ENCODE measurements at regions not wholly inside any gene's neighbourhood (a gene's known extent, or its start where the extent isn't known, plus 50 kb on each side); places are given as distances from the start of the nearest gene placed in this dataset.

- no TSS peak for BruUV-seq (replicated peaks)
- no peak for TF ChIP-seq EZH2phosphoT487 (IDR thresholded peaks at IDR 0.05; ENCODE audit: borderline replicate concordance, low read length)
- TF ChIP-seq EZH2 (IDR thresholded peaks at IDR 0.05; ENCODE audit: low read length, unreplicated experiment) = no peak
- no peak for TF ChIP-seq CTCF (conservative IDR thresholded peaks at IDR 0.05; ENCODE audit: low read depth, low read length)
- no peaks in the 10 kb centered on the region for H4K20me1 ChIP-seq (ENCODE audit: low read length)
- H2AFZ ChIP-seq (ENCODE audit: low read length) = no peak overlapping the region
- POLR2A ChIA-PET (ENCODE audit: unreplicated experiment) = no interaction called here
- H3K27ac ChIP-seq (ENCODE audit: low read length) = no peak overlapping the region
- DNase-seq = no peak
- intact Hi-C loops (cut with micrococcal nuclease) = no loop called here
- H3K36me3 ChIP-seq (ENCODE audit: low read depth, low read length) = no peaks in the 10 kb centered on the region
- peaks cover 12% of the 10 kb centered on the region; the same call in 1 of the 2 replicates for H3K27me3 ChIP-seq (ENCODE audit: low read length)
- no peak overlapping the region for H3K4me3 ChIP-seq (ENCODE audit: low read length)
- H3F3A ChIP-seq (ENCODE audit: low read length, unreplicated experiment) = no peaks in the 10 kb centered on the region
- H3K4me2 ChIP-seq (ENCODE audit: low read length) = no peak overlapping the region
- H3K4me1 ChIP-seq (ENCODE audit: insufficient read depth, low read length) = no peaks in the 10 kb centered on the region
- H3K9me3 ChIP-seq (ENCODE audit: low read length) = no peaks in the 10 kb centered on the region
- no peak for ATAC-seq
- no peaks in the 10 kb centered on the region for H3K9me2 ChIP-seq (replicated peaks; ENCODE audit: low read length)
- no peak overlapping the region for H3K9ac ChIP-seq (ENCODE audit: low read length)
- CTCF ChIA-PET = no interaction called here
- no peaks in the 10 kb centered on the region for H3K79me2 ChIP-seq (ENCODE audit: low read length)
Measured at GRCh38 chr14:30349520-30349919, 209.4 kb upstream of the G2E3 start.

- H3K27me3 ChIP-seq (ENCODE audit: low read length) = peaks cover 9% of the 10 kb centered on the region; the same call in 1 of the 2 replicates
- no peaks in the 10 kb centered on the region for H3K36me3 ChIP-seq (ENCODE audit: low read depth, low read length)
- H3K9me3 ChIP-seq (ENCODE audit: low read length) = no peaks in the 10 kb centered on the region
- H3K9ac ChIP-seq (ENCODE audit: low read length) = no peak overlapping the region
- H3F3A ChIP-seq (ENCODE audit: low read length, unreplicated experiment) = no peaks in the 10 kb centered on the region
- ChIA-PET POLR2A (ENCODE audit: unreplicated experiment) (no interaction called here), CTCF (no interaction called here)
- no peak overlapping the region for H3K4me2 ChIP-seq (ENCODE audit: low read length)
- H3K4me1 ChIP-seq (ENCODE audit: insufficient read depth, low read length) = no peaks in the 10 kb centered on the region
- H3K79me2 ChIP-seq (ENCODE audit: low read length) = no peaks in the 10 kb centered on the region
- H3K9me2 ChIP-seq (replicated peaks; ENCODE audit: low read length) = no peaks in the 10 kb centered on the region
- no peak for TF ChIP-seq CTCF (conservative IDR thresholded peaks at IDR 0.05; ENCODE audit: low read depth, low read length)
- no peak for TF ChIP-seq EZH2phosphoT487 (IDR thresholded peaks at IDR 0.05; ENCODE audit: borderline replicate concordance, low read length)
- no peak for TF ChIP-seq EZH2 (IDR thresholded peaks at IDR 0.05; ENCODE audit: low read length, unreplicated experiment)
- no peak overlapping the region for H2AFZ ChIP-seq (ENCODE audit: low read length)
- intact Hi-C loops (cut with micrococcal nuclease) = no loop called here
- BruUV-seq (replicated peaks) = no TSS peak
- H3K4me3 ChIP-seq (ENCODE audit: low read length) = no peak overlapping the region
- H4K20me1 ChIP-seq (ENCODE audit: low read length) = no peaks in the 10 kb centered on the region
- no peak overlapping the region for H3K27ac ChIP-seq (ENCODE audit: low read length)
- ATAC-seq (no peak), DNase-seq (no peak)
Measured at GRCh38 chr14:30354439-30354838, 204.5 kb upstream of the G2E3 start.

DNA sequence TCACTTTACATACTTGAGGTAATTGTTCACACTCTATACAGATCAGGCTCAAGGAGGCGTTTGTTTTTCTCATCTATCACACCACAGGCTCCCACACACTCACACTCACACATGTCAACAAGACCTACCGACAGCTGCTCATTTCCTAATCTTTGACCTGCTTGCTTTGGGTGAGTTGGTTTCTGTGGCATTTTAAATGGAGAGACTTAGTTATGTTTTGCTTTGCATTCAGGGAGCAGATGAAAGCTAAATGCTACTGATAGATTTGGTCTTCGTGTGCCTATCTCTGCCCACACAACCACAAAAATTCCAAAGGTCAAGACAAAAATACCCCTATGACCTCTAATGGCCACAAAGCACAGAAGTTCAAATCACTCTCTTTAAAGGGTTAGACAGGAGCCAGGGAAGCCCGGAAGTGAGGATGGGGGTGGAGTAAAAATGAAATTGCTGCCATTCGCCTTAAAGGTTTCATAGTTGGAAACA lies 203.5 kb upstream of the G2E3 start:
- TF ChIP-seq EZH2phosphoT487 (IDR thresholded peaks at IDR 0.05; ENCODE audit: borderline replicate concordance, low read length) (no peak), CTCF (conservative IDR thresholded peaks at IDR 0.05; ENCODE audit: low read depth, low read length) (no peak), EZH2 (IDR thresholded peaks at IDR 0.05; ENCODE audit: low read length, unreplicated experiment) (no peak)
- ChIA-PET CTCF (no interaction called here), POLR2A (ENCODE audit: unreplicated experiment) (no interaction called here)
- Histone ChIP-seq H3K9ac (ENCODE audit: low read length) (no peak overlapping the region), H3K9me3 (ENCODE audit: low read length) (no peaks in the 10 kb centered on the region), H3K9me2 (replicated peaks; ENCODE audit: low read length) (no peaks in the 10 kb centered on the region), H3K36me3 (ENCODE audit: low read depth, low read length) (no peaks in the 10 kb centered on the region), H3F3A (ENCODE audit: low read length, unreplicated experiment) (no peaks in the 10 kb centered on the region), H3K4me2 (ENCODE audit: low read length) (no peak overlapping the region), H2AFZ (ENCODE audit: low read length) (no peak overlapping the region), H3K4me1 (ENCODE audit: insufficient read depth, low read length) (no peaks in the 10 kb centered on the region), H3K79me2 (ENCODE audit: low read length) (no peaks in the 10 kb centered on the region), H3K27ac (ENCODE audit: low read length) (no peak overlapping the region), H3K27me3 (ENCODE audit: low read length) (peaks cover 5% of the 10 kb centered on the region; the same call in 1 of the 2 replicates), H4K20me1 (ENCODE audit: low read length) (no peaks in the 10 kb centered on the region), H3K4me3 (ENCODE audit: low read length) (no peak overlapping the region)
- BruUV-seq (replicated peaks) = no TSS peak
- ATAC-seq (no peak), DNase-seq (no peak)
- intact Hi-C loops (cut with micrococcal nuclease) = no loop called here
